ENCODE measurements at regions not wholly inside any gene's neighbourhood (a gene's known extent, or its start where the extent isn't known, plus 50 kb on each side); places are given as distances from the start of the nearest gene placed in this dataset.

DNA sequence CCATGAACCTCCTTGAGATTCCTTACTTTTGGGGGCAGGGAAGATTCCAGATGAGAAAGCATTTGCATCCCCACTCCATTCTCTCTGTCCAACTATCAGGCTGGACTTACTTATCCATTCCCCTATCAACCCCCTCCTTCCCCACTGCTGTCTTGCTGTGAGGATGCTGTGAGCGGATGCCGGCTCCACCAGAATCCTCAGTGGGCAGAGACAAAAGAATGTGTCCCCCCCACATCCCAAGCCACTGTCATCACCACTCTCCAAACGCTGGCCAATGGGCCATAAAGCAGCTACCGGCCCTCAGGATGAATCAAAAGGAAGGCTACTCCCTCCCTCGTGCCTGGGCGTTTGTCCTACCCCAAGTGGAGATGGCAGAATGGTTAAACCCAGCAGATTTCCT is 173.0 kb upstream of the NTF3 start:
- no peak overlapping the region for H3K4me2 ChIP-seq (ENCODE audit: low read length)
- no peaks in the 10 kb centered on the region for H4K20me1 ChIP-seq (ENCODE audit: insufficient read depth, low read length)
- no peaks in the 10 kb centered on the region for H3K27me3 ChIP-seq (ENCODE audit: insufficient read depth, low read length)
- no peak overlapping the region for H2AFZ ChIP-seq (ENCODE audit: low read length)
- TF ChIP-seq EZH2 (IDR thresholded peaks at IDR 0.05; ENCODE audit: borderline replicate concordance, low read length): no peak
- TF ChIP-seq, protein P1, sequence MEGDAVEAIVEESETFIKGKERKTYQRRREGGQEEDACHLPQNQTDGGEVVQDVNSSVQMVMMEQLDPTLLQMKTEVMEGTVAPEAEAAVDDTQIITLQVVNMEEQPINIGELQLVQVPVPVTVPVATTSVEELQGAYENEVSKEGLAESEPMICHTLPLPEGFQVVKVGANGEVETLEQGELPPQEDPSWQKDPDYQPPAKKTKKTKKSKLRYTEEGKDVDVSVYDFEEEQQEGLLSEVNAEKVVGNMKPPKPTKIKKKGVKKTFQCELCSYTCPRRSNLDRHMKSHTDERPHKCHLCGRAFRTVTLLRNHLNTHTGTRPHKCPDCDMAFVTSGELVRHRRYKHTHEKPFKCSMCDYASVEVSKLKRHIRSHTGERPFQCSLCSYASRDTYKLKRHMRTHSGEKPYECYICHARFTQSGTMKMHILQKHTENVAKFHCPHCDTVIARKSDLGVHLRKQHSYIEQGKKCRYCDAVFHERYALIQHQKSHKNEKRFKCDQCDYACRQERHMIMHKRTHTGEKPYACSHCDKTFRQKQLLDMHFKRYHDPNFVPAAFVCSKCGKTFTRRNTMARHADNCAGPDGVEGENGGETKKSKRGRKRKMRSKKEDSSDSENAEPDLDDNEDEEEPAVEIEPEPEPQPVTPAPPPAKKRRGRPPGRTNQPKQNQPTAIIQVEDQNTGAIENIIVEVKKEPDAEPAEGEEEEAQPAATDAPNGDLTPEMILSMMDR (IDR thresholded peaks at IDR 0.05; ENCODE audit: low read length): no peak
- no peak overlapping the region for H3K27ac ChIP-seq (ENCODE audit: low read depth, low read length, poor library complexity, severe bottlenecking)
- H3F3A ChIP-seq (ENCODE audit: insufficient read depth, low read length): no peaks in the 10 kb centered on the region
- no peaks in the 10 kb centered on the region for H3K9me2 ChIP-seq (ENCODE audit: low read depth, low read length)
- no peaks in the 10 kb centered on the region for H3K79me2 ChIP-seq (ENCODE audit: insufficient read depth, low read length)
- H3K4me3 ChIP-seq (ENCODE audit: low read depth, low read length, poor library complexity, severe bottlenecking): no peak overlapping the region
- no peak overlapping the region for H3K9ac ChIP-seq (ENCODE audit: low read length)
- H3K36me3 ChIP-seq (ENCODE audit: insufficient read depth, low read length): no peaks in the 10 kb centered on the region
- no peaks in the 10 kb centered on the region for H3K4me1 ChIP-seq (ENCODE audit: insufficient read depth, low read length, severe bottlenecking)
- no peaks in the 10 kb centered on the region for H3K9me3 ChIP-seq (ENCODE audit: low read length)

DNA sequence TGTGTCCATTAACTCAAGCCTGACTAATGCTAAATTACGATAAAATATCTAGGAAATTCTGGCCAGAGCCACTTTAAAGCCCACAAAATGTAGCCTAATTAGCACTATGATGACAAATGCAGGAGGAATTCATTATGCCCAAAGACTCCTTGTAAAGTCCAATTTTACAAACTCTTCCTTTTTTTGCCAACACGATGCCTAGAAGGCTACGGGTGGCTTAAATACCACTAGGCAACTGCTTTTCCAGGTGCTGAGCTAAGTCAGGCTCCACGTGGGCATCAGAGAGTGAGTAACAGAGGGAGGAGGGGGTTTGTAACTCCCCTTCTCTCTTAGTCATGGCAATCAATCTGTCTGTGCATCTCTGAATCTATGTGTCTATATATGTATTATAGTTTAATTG is 172.4 kb upstream of the NTF3 start:
- Histone ChIP-seq H3K36me3 (ENCODE audit: insufficient read depth, low read length) (no peaks in the 10 kb centered on the region), H3K9me3 (ENCODE audit: low read length) (no peaks in the 10 kb centered on the region), H2AFZ (ENCODE audit: low read length) (no peak overlapping the region), H3F3A (ENCODE audit: insufficient read depth, low read length) (no peaks in the 10 kb centered on the region), H3K9me2 (ENCODE audit: low read depth, low read length) (no peaks in the 10 kb centered on the region), H3K4me3 (ENCODE audit: low read depth, low read length, poor library complexity, severe bottlenecking) (no peak overlapping the region), H3K9ac (ENCODE audit: low read length) (no peak overlapping the region), H3K4me2 (ENCODE audit: low read length) (no peak overlapping the region), H3K79me2 (ENCODE audit: insufficient read depth, low read length) (no peaks in the 10 kb centered on the region), H4K20me1 (ENCODE audit: insufficient read depth, low read length) (no peaks in the 10 kb centered on the region), H3K4me1 (ENCODE audit: insufficient read depth, low read length, severe bottlenecking) (no peaks in the 10 kb centered on the region), H3K27ac (ENCODE audit: low read depth, low read length, poor library complexity, severe bottlenecking) (no peak overlapping the region), H3K27me3 (ENCODE audit: insufficient read depth, low read length) (no peaks in the 10 kb centered on the region)
- no peak for TF ChIP-seq EZH2 (IDR thresholded peaks at IDR 0.05; ENCODE audit: borderline replicate concordance, low read length)
- TF ChIP-seq, protein P1 (IDR thresholded peaks at IDR 0.05; ENCODE audit: low read length): no peak

DNA sequence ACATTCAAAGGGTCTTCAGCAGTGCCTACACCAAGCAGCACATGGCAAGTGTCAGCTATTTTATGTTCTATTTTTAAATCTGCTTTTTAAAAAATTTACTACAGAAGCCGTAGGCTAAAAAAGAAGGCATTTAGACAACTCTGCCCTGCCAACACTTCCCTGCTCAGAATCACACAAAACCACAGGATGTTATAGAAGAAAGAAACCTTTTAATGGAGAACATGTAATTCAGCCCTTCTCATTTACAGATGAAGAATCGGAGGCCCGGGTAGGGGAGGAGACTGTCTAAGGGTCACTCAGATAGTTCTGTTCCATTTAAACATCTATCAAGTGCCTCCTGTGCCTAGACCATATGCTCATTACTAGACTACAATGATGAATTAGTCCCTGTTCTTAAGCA is 171.8 kb upstream of the NTF3 start:
- no peak for TF ChIP-seq EZH2 (IDR thresholded peaks at IDR 0.05; ENCODE audit: borderline replicate concordance, low read length)
- TF ChIP-seq, protein P1 (IDR thresholded peaks at IDR 0.05; ENCODE audit: low read length): no peak
- H3F3A ChIP-seq (ENCODE audit: insufficient read depth, low read length): no peaks in the 10 kb centered on the region
- H2AFZ ChIP-seq (ENCODE audit: low read length): no peak overlapping the region
- no peaks in the 10 kb centered on the region for H3K9me2 ChIP-seq (ENCODE audit: low read depth, low read length)
- no peak overlapping the region for H3K4me3 ChIP-seq (ENCODE audit: low read depth, low read length, poor library complexity, severe bottlenecking)
- H3K36me3 ChIP-seq (ENCODE audit: insufficient read depth, low read length): no peaks in the 10 kb centered on the region
- H3K27me3 ChIP-seq (ENCODE audit: insufficient read depth, low read length): no peaks in the 10 kb centered on the region
- H3K79me2 ChIP-seq (ENCODE audit: insufficient read depth, low read length): no peaks in the 10 kb centered on the region
- no peak overlapping the region for H3K4me2 ChIP-seq (ENCODE audit: low read length)
- no peak overlapping the region for H3K9ac ChIP-seq (ENCODE audit: low read length)
- no peaks in the 10 kb centered on the region for H3K9me3 ChIP-seq (ENCODE audit: low read length)
- no peaks in the 10 kb centered on the region for H4K20me1 ChIP-seq (ENCODE audit: insufficient read depth, low read length)
- no peaks in the 10 kb centered on the region for H3K4me1 ChIP-seq (ENCODE audit: insufficient read depth, low read length, severe bottlenecking)
- H3K27ac ChIP-seq (ENCODE audit: low read depth, low read length, poor library complexity, severe bottlenecking): no peak overlapping the region
